ENCODE measurements at regions not wholly inside any gene's neighbourhood (a gene's known extent, or its start where the extent isn't known, plus 50 kb on each side); places are given as distances from the start of the nearest gene placed in this dataset.

DNA sequence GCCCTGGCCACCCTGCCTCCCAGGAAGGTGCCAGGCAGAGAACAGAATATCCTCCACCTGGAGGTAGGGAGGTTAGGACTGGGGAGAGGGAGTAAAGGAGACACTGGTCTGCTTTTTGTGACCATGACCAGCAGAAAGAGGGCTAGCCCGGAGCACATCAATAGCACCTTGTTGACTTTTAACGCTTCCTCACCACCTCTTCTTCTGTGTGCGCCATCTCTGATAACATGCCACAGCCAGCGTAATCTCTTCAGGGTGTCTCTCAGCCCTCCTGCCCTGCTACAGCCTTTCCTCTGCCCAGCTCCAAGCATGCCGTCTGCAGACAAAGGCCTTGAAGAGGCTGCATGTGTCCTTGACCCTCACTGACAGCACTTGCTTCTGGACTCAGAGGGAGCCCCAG, 50.9 kb upstream of the GJA5 start:
- no peak for DNase-seq (ENCODE audit: low read depth)

DNA sequence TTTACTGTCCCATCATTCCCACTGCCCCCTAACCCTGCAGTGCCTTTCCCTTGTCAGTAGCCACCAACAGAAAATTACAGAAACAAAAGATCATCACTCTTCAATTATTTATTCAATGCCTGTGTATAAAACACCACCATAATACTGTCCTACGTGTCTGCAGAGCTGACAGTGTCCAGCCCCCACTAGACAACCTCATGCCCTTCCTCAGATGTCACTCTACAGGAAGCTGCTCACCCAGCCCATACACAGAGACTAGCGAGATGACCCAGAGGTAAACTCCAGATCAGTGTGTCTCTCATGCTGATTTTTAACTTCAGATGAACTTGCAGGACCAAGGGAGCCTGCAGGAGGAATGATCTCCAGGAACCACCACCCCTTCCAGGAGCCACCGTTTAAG, 51.3 kb upstream of the GJA5 start:
- no peak for DNase-seq (ENCODE audit: low read depth)

DNA sequence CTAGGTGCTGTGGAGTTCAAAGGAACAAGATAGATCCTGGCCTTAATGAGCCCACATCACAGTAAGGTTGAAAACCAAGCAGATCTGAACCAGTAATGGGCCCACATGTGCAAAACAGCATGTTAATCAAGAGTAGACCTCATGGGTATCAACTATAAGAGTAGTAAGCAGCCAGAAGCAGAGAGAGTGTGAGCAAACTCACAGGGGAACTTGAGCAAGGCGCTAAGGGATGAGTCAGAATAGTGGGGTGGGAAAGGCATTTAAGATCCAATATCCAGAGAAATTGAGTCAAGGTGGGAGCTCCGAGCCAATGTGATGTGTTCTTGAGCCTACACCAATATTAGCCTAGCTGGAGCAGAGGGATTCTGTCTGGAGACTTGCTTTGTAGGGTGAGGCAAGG, 52.4 kb upstream of the GJA5 start:
- no peak for DNase-seq (ENCODE audit: low read depth)

DNA sequence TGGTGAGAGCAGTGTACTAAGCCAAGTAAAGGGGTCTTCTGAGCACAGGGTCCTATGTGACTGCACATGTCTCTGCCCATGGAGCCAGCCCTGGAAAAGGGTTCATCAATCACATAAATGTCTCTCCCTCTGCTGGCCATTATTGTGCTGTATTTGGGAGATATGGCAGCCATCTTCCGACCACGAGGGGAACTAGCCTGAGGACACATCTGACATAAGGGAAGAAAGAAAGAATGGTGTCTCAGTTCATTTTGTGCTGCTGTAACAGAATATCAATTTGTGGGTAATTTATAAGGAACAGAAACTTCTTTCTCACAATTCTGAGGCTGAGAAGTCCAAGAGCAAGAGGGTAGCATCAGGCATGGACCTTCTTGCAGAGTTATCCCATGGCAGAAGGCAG, 55.1 kb upstream of the GJA5 start:
- no peak for DNase-seq (ENCODE audit: low read depth)

DNA sequence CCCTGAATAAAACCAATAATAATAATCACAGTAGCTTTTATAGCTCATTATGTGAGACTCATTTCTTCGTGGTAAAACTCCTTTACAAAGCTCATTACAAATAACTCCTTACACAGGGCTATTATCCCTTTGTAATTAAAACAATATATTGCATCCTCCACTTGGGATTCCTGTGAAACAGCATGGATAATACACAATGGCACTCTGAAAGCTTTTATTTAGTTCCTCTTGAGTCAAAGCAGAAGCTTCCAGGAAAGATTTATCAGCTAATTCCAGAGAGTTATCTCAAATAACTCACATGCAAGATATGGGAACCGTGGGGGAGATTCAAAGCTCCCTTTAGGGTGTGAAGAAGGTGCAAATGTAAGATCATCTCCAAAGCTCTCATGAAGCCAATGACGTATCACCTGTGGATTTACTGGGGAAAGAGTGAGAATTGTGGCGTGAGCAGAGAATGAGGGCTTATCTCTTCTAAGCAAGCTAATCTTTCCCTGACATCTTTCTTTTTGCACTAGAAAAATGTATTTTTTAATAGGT, 60.4 kb upstream of the GJA5 start:
- DNase-seq (ENCODE audit: low read depth) = no peak

DNA sequence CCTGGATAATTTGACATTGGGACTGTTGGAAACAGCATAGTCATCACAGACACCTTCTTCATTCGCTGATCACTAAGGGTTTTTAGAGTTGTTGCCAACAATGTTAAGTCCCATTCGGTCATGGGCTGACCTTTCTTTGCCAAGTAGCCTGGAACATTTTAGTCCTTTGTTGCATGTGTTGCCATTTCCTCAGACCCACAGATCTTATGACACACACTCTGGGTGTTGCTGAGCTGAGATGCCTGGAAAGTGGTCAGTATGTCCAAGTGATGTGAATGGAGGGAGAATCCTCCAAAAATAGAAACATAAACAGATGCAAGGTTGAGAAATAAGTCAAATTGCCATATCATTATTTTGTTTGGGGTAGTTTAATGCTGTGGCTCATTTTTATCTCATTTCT, 61.5 kb upstream of the GJA5 start:
- no peak for DNase-seq (ENCODE audit: low read depth)

DNA sequence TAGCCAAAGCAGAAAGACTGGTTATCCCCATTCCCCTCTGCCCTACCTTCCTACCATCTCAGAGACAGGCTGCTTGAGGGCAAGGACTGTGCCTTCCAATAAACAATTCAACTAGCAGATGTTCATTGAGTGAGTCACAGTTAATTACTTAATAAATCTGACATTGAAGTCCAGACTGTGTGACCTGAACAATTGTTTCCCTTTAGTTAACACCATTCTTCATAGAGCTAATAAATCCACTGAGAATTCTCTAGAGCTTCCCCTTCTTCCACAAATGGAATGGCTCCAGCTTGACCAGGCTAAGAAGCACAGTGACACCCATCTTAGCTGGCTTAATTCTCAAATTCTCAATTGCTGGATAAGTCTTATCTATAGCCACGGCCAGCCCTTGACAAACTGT, 61.9 kb upstream of the GJA5 start:
- no peak for DNase-seq (ENCODE audit: low read depth)

DNA sequence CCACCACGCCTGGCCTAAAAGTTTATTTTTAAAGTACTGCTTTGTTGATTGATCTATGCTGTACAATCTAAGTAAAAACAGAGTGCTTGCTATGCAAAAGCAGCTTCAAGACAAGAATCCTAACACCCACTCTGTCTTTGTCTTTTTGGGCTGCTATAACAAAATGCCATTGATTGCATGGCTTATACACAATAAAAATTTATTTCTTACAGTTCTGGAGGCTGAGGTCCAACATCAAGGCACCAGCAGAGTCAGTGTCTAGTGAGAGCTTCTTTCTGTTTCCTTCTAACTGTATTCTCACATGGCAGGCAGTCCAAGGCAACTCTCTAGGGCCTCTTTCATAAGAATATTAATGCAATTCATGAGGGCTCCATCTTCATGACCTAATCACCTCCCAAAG, 63.6 kb upstream of the GJA5 start:
- DNase-seq (ENCODE audit: low read depth) = no peak

DNA sequence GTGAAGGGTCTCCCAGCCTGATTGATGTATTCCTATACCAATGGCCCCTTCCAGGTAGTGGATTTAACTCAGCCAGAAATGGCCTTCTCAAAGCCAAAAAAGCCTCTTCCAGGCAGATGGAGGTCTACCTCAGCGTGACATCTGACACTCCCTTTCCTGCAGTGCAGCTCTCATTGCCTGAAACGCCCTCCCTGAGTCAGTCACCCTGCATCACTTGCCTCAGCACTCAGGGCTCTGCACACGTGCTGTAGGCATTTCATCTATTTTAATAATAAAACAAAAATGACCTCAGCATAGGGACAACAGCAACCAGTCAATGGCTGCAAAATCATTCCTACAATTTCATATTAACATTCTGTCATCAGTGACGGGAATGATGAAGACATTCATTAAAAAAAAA, 64.4 kb upstream of the GJA5 start:
- DNase-seq (ENCODE audit: low read depth) = no peak

DNA sequence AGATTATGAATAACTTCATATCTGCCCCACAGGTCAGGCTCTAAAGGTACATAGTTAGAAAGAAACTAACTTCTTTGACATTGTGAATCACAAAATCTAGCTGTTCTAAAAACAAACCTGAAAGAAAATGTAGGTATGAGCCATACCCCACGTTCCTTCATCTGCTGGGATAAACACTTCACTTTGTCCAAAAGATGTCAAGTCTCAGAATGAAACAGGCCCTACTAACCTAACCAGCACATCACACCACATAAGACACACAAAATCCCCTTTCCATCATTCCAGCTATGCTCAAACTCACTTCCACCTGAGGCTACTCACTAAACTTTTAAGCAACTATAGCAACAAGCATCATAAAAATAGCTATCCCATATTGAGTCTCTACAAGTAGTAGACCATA, 65.2 kb upstream of the GJA5 start:
- no peak for DNase-seq (ENCODE audit: low read depth)

DNA sequence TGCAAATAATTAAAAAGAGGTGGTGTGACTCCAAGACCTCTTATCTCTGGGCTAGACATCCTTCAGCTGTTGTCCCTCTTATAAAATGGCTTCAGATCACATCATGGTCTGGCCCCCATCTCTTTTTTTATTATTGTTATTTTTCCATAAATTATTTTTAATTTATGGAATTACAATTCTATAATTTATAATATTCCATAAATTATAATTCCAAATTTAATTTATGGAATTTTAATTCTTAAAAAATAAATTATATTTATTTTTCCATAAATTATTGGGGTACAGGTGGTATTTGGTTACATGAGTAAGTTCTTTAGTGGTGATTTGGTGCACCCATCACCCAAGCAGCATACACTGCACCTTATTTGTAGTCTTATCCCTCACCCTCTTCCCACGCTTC, 65.9 kb upstream of the GJA5 start:
- no peak for DNase-seq (ENCODE audit: low read depth)

DNA sequence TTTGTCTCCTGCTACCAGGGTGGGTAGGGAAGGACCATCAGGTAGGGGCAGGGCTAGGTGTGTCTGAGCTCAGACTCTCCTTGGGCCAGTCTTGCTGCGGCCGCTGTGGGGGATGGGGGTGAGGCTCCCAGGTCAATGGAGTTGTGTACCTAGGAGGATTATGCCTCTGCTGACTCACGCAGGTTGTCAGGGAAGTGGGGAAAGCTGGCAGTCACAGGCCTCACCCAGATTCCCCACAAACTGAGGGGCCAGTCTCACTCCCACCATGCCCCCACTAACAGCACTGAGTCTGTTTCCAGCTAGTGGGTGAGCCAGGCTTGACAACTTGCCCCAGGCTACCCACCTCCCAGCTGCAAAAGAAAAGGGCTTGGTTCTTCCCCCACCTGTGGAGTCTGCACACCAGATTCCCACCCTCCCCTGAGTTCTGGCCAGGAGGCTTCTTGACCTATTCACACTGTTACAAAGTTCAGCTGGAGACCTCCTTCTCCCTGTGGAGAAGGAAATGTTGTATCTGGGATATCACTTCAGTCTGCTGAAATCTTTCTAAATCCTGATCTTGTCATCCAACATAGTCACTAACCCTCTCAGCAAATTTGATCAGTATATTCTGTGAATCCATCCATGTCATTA, 69.2 kb upstream of the GJA8 start:
- DNase-seq (ENCODE audit: low read depth) = no peak

DNA sequence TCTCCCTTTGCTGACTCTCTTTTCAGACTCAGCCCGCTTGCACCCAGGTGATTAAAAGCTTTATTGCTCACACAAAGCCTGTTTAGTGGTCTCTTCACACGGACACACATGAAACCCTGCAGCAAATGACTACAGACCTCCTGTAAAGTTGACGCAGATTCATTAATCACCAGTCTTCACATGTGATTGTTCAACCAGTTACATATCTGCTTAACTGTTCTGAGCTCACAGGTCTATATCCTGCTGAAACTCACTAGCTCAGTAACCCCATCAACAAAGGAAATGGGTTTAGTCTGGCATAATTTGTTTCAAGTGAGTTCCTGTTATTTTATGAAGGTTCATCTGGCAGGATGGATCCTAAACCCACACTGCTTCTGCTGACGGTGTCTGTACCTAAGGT, 68.4 kb upstream of the GJA8 start:
- no peak for DNase-seq (ENCODE audit: low read depth)

DNA sequence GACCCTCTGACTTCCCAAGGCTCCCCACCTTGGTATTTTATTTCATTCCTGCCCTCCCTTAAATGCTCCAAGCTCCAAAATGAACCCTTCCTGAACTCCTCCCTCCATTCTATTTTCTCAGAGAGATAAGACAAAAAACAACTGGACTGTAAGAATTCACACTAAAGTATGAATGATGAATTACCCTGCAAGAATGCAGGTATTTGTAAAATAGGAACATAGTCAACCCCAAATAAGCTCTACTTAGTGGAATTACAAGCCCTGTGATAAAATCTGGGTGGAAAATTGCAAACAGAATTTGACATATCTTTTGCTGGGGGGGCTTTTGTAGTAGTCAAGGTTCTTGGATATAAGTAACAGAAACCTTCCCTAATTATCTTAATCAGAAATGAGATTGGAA, 67.8 kb upstream of the GJA8 start:
- no peak for DNase-seq (ENCODE audit: low read depth)

DNA sequence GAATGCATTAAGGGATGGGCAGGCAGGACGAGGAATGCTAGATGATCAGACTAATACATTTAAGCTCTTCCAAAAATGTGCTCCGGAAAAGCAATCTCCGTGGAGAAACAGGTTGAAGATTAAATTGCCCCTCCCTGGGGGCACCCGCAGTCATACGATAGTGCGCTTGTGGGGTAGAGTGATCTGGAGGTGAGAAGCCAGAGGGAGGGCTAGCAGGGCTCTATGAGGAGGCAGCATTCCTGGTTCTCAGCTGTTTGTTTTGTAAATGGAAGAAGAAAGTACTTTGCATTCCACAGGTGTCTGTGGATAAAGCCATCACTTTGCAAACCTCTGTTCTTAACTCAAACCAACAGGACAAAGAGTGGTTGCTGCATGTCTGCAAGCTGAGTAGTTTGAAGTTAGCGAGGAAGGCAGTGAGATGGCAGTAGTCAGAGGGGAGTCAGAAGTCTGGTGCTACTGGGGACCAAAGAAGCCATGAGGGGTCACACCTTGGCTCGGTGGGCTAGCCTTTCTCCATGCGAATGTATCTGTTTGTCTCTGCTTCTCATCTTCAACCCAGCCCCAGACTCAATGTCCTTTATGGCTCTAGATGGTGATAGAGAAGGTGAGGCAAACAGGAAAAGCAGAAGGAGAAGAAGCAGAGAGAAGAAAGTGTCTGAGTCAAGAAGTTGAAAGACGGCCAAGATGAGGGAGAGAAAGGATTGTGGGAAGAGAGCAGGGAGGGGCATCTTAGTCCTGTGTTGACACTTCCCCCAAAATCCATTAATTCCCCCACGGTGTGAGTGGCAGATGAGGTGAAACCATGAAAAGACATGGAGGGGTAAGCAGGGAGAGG, 65.2 kb upstream of the GJA8 start:
- DNase-seq (ENCODE audit: low read depth) = no peak

DNA sequence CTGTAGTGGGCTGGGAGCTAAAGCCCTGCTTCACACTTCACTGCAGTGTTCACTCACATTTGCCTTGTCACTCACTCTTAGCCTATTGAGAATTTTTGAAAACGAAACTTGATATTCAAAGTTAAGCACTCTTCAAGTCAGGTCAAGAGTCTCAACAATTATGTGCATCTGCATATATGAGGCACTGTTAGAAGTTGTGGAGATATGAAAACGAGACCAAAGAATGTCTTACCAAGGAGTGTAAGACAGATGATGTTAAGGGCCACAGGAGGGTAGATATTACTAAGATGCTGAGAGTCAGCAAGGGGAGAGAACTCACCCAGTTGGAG, 64.7 kb upstream of the GJA8 start:
- DNase-seq (ENCODE audit: low read depth) = no peak

DNA sequence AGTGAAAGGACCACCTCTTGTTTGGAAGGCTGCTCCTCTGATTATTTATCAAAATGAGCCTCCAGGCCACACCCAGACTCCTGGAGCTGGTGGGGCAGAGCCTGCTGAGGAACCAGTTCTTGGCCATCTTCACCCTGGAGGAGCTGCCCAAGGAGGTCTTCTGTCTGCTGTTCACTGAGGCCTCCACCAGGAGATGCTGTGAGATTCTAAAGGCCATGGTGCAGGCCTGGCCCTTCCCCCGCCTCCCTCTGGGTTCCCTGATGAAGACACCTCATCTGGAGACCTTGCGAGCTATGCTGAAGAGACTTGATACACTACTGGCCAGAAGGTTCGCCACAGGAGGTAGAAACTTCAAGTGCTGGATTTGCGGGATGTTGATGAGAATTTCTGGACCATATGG, 61.7 kb upstream of the GJA8 start:
- DNase-seq (ENCODE audit: low read depth) = no peak

DNA sequence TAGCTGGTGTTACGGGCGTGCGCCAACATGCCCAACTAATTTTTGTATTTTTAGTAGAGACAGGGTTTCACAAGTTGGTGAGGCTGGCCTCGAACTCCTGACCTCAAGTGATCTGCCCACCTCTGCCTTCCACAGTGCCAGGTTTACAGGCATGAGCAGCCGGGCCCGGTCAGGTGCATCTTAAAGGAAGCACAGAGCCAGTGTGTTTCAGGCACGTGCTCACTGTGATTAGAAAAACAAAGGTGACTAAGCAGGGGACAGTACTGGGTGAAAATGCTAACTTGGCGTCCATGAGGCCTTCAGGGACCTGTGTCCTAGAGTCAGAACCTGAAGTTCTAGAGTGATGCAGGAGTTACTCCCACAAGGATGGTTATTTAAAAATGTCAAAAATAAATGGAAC, 60.0 kb upstream of the GJA8 start:
- no peak for DNase-seq (ENCODE audit: low read depth)

DNA sequence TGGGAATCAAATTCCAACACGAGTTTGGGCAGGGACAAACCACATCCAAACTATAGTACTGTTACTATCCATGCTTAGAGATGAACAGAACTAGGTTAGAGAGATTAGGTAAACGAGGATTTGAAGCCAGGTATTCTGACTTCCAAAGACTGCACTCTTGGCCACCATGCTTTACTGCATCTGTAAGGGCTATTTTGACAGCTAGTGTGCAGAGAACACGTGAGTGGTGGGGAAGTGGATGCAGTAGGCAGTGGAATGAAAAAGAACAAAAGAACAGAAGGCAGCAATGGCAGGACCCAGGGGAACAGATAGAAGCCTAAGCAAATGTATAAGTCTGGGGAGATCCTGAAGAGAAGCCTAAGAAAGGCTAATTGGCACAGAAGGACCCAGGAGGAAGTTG, 59.1 kb upstream of the GJA8 start:
- DNase-seq (ENCODE audit: low read depth) = no peak

DNA sequence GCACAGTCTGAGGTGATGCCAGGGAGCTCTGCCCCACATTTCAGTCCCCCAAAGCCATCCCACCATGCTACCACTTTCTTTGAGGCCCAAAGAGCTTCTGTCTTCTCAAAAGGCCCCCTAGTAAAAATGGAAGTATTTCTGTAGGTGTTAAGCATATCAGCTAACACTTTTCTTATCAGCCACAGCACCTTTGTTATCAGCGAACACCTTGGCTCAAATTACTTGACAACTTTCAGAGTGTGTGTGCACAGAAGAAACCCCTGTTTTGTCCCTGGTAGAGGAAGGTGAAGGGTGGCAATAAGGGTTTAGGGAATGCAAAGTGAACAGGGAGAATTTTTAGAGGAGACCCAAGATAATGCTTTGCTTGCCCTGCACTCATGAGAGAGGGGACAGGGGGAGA, 54.8 kb upstream of the GJA8 start:
- DNase-seq (ENCODE audit: low read depth) = no peak

DNA sequence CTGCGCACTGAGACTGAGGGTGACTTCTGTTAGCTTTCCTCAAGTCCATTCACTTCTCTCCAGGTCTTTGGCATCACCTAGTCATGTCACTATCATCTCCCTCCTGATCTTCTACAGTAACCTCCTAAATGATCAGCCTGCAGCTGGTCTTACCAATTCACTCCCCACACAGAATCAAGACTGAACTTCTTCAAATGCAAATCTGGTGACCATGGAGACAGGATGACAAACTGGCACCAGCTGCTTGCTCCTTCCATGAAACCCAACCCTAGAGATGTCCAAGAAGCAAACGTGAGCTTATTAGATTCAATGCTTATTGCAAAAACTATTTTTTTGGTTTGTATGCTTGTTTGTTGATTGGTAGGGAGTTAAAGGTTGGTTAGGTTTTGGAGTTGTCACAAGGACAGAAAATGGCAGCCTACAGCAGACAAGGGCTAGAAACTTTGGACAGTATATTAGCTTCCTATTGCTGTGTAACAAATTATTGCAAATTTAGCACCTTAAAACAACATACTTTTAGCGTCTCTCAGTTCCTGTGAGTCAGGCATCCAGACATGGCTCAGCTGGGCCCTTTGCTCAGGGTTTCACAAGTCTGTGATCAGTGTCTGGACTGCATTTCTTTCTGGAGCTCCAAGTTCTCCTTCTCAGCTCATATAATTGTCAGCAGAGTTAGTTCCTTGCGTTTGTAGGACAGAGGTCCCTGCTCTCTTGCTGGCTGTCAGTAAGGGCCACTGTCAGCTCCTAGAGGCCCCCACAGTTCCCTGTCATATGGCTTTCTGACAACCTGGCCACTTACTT, 53.3 kb upstream of the GJA8 start:
- peak; percentile 13 for DNase-seq (ENCODE audit: low read depth)

DNA sequence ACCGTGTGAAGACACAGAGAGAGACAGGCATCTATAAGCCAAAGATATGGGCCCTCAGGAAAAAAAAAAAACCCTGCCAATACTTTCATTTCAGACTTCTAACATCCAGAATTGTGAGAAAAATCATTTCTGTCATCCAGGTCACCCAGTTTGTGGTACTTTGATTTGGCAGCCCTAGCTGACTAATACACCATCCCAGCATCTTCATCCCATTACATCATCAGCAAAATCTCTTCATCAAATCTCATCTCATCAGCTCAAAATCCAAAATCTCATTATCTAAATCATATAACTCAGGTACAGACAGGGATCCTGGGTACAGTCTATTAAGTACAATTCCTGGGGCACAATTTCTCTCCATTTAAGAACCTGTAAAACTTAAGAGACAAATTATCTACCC, 51.9 kb upstream of the GJA8 start:
- no peak for DNase-seq (ENCODE audit: low read depth)

DNA sequence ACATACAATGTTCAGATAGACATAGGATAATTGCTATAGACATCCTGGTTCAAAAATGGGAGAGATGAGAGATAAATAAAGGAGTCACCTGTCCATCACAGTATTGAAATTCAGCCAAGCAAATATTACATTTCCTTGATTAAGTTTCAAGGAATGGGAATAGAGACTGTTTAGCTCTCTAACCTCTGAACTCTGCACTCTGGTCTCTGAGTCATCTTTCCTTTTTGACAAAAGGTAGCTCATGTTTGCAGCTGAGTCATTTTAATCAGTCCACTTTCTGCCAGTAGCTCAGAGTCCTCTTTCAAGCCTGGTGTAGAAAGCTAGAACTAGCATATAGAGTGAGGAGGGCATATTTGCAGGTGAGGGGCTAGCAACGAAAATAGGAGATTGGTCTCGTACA, 51.4 kb upstream of the GJA8 start:
- no peak for DNase-seq (ENCODE audit: low read depth)

Measured in non-pigmented ciliary epithelial cell (primary cell).